ENCODE measurements at regions not wholly inside any gene's neighbourhood (a gene's known extent, or its start where the extent isn't known, plus 50 kb on each side); places are given as distances from the start of the nearest gene placed in this dataset.

DNA sequence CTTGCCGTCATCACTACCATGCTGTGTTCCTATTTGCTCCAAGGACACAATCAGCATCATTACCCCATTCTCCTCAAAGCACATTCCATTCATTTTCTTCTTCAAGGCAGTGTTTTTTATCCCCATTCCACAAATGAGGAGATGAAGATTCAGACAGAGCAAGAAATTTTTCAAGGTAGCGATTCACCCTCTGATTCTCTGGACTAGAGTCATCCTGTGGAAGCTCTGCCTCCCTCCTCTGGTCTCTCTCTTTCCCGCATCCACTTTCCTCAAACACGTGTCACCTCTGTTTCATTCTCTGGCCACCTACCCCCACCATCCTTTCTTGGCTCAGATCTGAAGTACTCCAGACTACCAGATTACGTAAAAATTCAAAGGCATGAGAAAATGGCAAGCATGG is 297.9 kb downstream of the SOX11 start:
- H3K4me1 ChIP-seq (ENCODE audit: control insufficient read depth, insufficient read depth, low read length), result no peaks in the 10 kb centered on the region
- H3K9me3 ChIP-seq (ENCODE audit: control insufficient read depth, insufficient read depth, low read depth, low read length), result no peaks in the 10 kb centered on the region
- TF ChIP-seq POLR2AphosphoS5 (IDR thresholded peaks at IDR 0.05; ENCODE audit: low read depth, low read length) (no peak), REST (IDR thresholded peaks at IDR 0.05; ENCODE audit: insufficient read depth in 1 of 2, low read depth in 2 of 2, low read length in 1 of 2) (no peak), TCF7L2 (IDR thresholded peaks at IDR 0.05; ENCODE audit: low read depth, low read length) (no peak), SIN3A (IDR thresholded peaks at IDR 0.05; ENCODE audit: borderline replicate concordance, insufficient read depth, low read depth, low read length) (no peak)
- TF ChIP-seq, protein P1, sequence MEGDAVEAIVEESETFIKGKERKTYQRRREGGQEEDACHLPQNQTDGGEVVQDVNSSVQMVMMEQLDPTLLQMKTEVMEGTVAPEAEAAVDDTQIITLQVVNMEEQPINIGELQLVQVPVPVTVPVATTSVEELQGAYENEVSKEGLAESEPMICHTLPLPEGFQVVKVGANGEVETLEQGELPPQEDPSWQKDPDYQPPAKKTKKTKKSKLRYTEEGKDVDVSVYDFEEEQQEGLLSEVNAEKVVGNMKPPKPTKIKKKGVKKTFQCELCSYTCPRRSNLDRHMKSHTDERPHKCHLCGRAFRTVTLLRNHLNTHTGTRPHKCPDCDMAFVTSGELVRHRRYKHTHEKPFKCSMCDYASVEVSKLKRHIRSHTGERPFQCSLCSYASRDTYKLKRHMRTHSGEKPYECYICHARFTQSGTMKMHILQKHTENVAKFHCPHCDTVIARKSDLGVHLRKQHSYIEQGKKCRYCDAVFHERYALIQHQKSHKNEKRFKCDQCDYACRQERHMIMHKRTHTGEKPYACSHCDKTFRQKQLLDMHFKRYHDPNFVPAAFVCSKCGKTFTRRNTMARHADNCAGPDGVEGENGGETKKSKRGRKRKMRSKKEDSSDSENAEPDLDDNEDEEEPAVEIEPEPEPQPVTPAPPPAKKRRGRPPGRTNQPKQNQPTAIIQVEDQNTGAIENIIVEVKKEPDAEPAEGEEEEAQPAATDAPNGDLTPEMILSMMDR (IDR thresholded peaks at IDR 0.05), result no peak
- no peaks in the 10 kb centered on the region for H3K27me3 ChIP-seq (ENCODE audit: control insufficient read depth, insufficient read depth, low read length)
- ATAC-seq (no peak), DNase-seq (ENCODE audit: low read depth, low spot score) (no peak)
- no peaks in the 10 kb centered on the region for H3K36me3 ChIP-seq (ENCODE audit: control insufficient read depth, insufficient read depth, low read length)
- POLR2A ChIA-PET, result no interaction called here
- H3K4me3 ChIP-seq (ENCODE audit: low read depth in 2 of 2, low read length in 2 of 2), result no peak overlapping the region
- intact Hi-C loops (cut with micrococcal nuclease; ENCODE audit: unreplicated experiment), result no loop called here
- CTCF ChIA-PET, result no interaction called here
- in situ Hi-C loops (cut with HindIII; ENCODE audit: low pct_unique_long_range_greater_than_20kb, low sequenced_read_pairs), result no loop called here
- no peak overlapping the region for H3K27ac ChIP-seq (ENCODE audit: low read length)
- no TSS peak for BruUV-seq (replicated peaks)

DNA sequence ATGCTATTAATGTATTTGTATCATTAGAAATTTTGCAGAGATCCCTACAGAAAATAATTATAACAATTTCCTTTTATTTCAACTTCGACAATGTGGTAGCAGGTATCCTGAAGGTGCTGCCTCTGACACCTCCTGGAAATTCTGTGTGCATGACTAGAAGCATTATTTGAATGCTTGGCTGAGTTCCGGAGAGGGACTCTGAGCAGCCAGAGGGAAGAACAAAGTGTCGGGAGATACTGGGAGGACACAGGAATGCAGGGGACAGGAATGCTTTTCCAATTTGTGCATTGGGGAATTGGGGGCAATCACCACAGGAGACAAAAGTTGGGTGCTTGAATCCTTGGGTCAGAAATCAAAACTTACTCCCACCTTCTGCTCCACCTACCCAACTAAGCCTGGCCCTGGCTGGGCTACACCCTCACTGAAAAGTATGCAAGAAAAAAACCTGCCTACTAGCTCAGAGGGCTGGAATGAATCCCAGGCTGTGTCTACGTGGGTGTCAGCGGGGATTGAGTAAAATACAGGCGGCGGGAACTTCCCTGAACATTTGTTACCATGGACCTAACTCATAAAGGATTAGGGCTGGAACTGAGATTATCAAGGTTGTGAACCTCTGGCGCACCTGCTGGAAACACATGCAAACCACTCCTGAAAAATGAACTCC is 299.3 kb downstream of the SOX11 start:
- H3K9me3 ChIP-seq (ENCODE audit: control insufficient read depth, insufficient read depth, low read depth, low read length), result no peaks in the 10 kb centered on the region
- BruUV-seq (replicated peaks), result no TSS peak
- in situ Hi-C loops (cut with HindIII; ENCODE audit: low pct_unique_long_range_greater_than_20kb, low sequenced_read_pairs), result no loop called here

More for the DNA sequence above, 299.3 kb downstream of the SOX11 start:
- ChIA-PET POLR2A (no interaction called here), CTCF (no interaction called here)
- H3K27ac ChIP-seq (ENCODE audit: low read length), result no peak overlapping the region
- no peak for TF ChIP-seq REST (IDR thresholded peaks at IDR 0.05; ENCODE audit: insufficient read depth in 1 of 2, low read depth in 2 of 2, low read length in 1 of 2)
- TF ChIP-seq, protein P1 (IDR thresholded peaks at IDR 0.05), result no peak
- TF ChIP-seq POLR2AphosphoS5 (IDR thresholded peaks at IDR 0.05; ENCODE audit: low read depth, low read length), result no peak
- TF ChIP-seq SIN3A (IDR thresholded peaks at IDR 0.05; ENCODE audit: borderline replicate concordance, insufficient read depth, low read depth, low read length), result no peak
- TF ChIP-seq TCF7L2 (IDR thresholded peaks at IDR 0.05; ENCODE audit: low read depth, low read length), result no peak
- H3K27me3 ChIP-seq (ENCODE audit: control insufficient read depth, insufficient read depth, low read length), result no peaks in the 10 kb centered on the region
- DNase-seq (ENCODE audit: low read depth, low spot score), result no peak
- ATAC-seq, result no peak
- intact Hi-C loops (cut with micrococcal nuclease; ENCODE audit: unreplicated experiment), result no loop called here
- no peaks in the 10 kb centered on the region for H3K36me3 ChIP-seq (ENCODE audit: control insufficient read depth, insufficient read depth, low read length)
- no peaks in the 10 kb centered on the region for H3K4me1 ChIP-seq (ENCODE audit: control insufficient read depth, insufficient read depth, low read length)
- no peak overlapping the region for H3K4me3 ChIP-seq (ENCODE audit: low read depth in 2 of 2, low read length in 2 of 2)
